Endothelial cell of umbilical vein (primary cell): ENCODE measurements at regions not wholly inside any gene's neighbourhood (a gene's known extent, or its start where the extent isn't known, plus 50 kb on each side); places are given as distances from the start of the nearest gene placed in this dataset.

ENCODE experiments used
- EZH2 ChIP-seq: IDR thresholded peaks from 2 replicates; pipeline ENCODE4 v1.6.1; 2012; ENCODE audit warnings: borderline replicate concordance, low read depth, mild to moderate bottlenecking, moderate library complexity, low read length, inconsistent platforms; ENCODE audit not compliant: severe bottlenecking
- GATA2 ChIP-seq: IDR thresholded peaks from 2 replicates; pipeline ENCODE4 v1.7.0; 2011; ENCODE audit warnings: low read depth, mild to moderate bottlenecking, moderate library complexity, mixed read lengths, low read length; ENCODE audit not compliant: insufficient read length, insufficient read depth
- JUN ChIP-seq: IDR thresholded peaks from 2 replicates; pipeline ENCODE4 v1.6.1; 2011; ENCODE audit warnings: borderline replicate concordance, low read depth; ENCODE audit not compliant: insufficient read length, insufficient read depth
- MYC ChIP-seq: IDR thresholded peaks from one replicate; pipeline ENCODE4 v1.6.1; 2011; ENCODE audit warnings: mild to moderate bottlenecking, low read depth, low read length
- POLR2A ChIP-seq: IDR thresholded peaks from 2 replicates; pipeline ENCODE4 v1.6.1; 2012; ENCODE audit warnings: low read depth, mild to moderate bottlenecking, control low read depth, low read length
- POLR2AphosphoS5 ChIP-seq: IDR thresholded peaks from 2 replicates; pipeline ENCODE4 v1.6.1; 2012; ENCODE audit warnings: low read depth, mild to moderate bottlenecking, control low read depth, low read length, moderate library complexity; ENCODE audit not compliant: insufficient read depth
- TF ChIP-seq, protein P1 (sequence below), 2 donors: IDR thresholded peaks; 1 replicate in 1 of 2; 2 replicates in 1 of 2; pipeline ENCODE4 v1.5.1; 2011; ENCODE audit warnings: low read length in 2 of 2, mild to moderate bottlenecking in 2 of 2, moderate library complexity in 2 of 2, control low read depth in 1 of 2, inconsistent platforms in 1 of 2, low read depth in 1 of 2; ENCODE audit not compliant: insufficient read depth in 1 of 2; ENCODE audit errors: extremely low read depth in 1 of 2
- TF ChIP-seq, protein P2 (sequence below): IDR thresholded peaks from 2 replicates; pipeline ENCODE4 v1.6.1; 2011; ENCODE audit not compliant: insufficient read depth, insufficient read length

DNA sequence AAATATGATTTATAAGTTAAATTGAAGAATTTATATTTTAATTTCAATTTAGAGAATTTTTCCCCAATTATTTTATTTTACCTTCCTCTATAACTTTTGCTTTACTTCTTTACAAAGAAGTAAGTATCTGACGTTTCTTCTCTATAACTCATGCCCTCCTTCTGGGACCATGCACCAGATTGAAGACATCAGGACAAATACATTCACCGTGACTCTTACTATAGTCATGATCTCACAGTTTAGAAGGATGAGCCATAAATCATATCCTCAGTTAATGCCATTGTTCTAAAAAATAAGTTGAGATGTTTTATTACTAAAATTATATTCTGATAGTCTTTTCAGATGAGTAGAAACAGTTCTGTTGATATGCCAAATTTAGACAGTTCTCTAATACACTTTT is 279.3 kb downstream of the TMX3 start:
- TF ChIP-seq, protein P1, sequence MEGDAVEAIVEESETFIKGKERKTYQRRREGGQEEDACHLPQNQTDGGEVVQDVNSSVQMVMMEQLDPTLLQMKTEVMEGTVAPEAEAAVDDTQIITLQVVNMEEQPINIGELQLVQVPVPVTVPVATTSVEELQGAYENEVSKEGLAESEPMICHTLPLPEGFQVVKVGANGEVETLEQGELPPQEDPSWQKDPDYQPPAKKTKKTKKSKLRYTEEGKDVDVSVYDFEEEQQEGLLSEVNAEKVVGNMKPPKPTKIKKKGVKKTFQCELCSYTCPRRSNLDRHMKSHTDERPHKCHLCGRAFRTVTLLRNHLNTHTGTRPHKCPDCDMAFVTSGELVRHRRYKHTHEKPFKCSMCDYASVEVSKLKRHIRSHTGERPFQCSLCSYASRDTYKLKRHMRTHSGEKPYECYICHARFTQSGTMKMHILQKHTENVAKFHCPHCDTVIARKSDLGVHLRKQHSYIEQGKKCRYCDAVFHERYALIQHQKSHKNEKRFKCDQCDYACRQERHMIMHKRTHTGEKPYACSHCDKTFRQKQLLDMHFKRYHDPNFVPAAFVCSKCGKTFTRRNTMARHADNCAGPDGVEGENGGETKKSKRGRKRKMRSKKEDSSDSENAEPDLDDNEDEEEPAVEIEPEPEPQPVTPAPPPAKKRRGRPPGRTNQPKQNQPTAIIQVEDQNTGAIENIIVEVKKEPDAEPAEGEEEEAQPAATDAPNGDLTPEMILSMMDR (IDR thresholded peaks at IDR 0.05; ENCODE audit: extremely low read depth in 1 of 2, insufficient read depth in 1 of 2, low read depth in 1 of 2, low read length in 2 of 2): no peak
- TF ChIP-seq MYC (no peak), EZH2 (no peak), POLR2AphosphoS5 (no peak), POLR2A (no peak), JUN (no peak), GATA2 (no peak)
- TF ChIP-seq, protein P2, sequence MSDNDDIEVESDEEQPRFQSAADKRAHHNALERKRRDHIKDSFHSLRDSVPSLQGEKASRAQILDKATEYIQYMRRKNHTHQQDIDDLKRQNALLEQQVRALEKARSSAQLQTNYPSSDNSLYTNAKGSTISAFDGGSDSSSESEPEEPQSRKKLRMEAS: no peak
